HFFc6 (cell line): ENCODE measurements at regions not wholly inside any gene's neighbourhood (a gene's known extent, or its start where the extent isn't known, plus 50 kb on each side); places are given as distances from the start of the nearest gene placed in this dataset.

Experiments used
- DNase-seq: peaks from one replicate; pipeline ENCODE4 v3.0.0-alpha.2; 2018
- H3K27ac Mint-ChIP-seq: 2 replicates; pipeline ENCODE4 v1.8.0; 2020; ENCODE audit warnings: mild to moderate bottlenecking, mixed read lengths
- H3K27me3 Mint-ChIP-seq: 2 replicates; pipeline ENCODE4 v1.8.0; 2021; ENCODE audit warnings: mild to moderate bottlenecking, moderate library complexity, mixed read lengths; ENCODE audit not compliant: insufficient read depth
- H3K36me3 Mint-ChIP-seq: 2 replicates; pipeline ENCODE4 v1.8.0; 2021; ENCODE audit warnings: low read depth, mixed read lengths
- H3K4me1 Mint-ChIP-seq: 2 replicates; pipeline ENCODE4 v1.8.0; 2020; ENCODE audit warnings: low read depth, mixed read lengths
- H3K4me3 Mint-ChIP-seq: 2 replicates; pipeline ENCODE4 v1.8.0; 2020; ENCODE audit warnings: mild to moderate bottlenecking, moderate library complexity, mixed read lengths
- H3K9me3 Mint-ChIP-seq: 2 replicates; pipeline ENCODE4 v1.8.0; 2020; ENCODE audit warnings: mild to moderate bottlenecking, mixed read lengths
- CTCF ChIP-seq: fragments of 200-600 bp; sonication (generic); IDR thresholded peaks from 2 replicates; pipeline ENCODE4 v1.5.0; 2021; ENCODE audit warnings: antibody characterized with exemption, mild to moderate bottlenecking

GRCh38 chr7:115116773-115117715, 195.2 kb downstream of the MDFIC start:
- TF ChIP-seq CTCF, result no peak
- H3K27ac Mint-ChIP-seq, result no peak overlapping the region
- H3K4me3 Mint-ChIP-seq, result no peak overlapping the region
- H3K36me3 Mint-ChIP-seq, result no peaks in the 10 kb centered on the region
- DNase-seq, result no peak
- H3K27me3 Mint-ChIP-seq, result no peaks in the 10 kb centered on the region
- H3K4me1 Mint-ChIP-seq, result no peaks in the 10 kb centered on the region
- no peaks in the 10 kb centered on the region for H3K9me3 Mint-ChIP-seq

- Mint-ChIP-seq H3K4me3 (no peak overlapping the region), H3K27ac (no peak overlapping the region), H3K36me3 (no peaks in the 10 kb centered on the region), H3K4me1 (no peaks in the 10 kb centered on the region), H3K27me3 (no peaks in the 10 kb centered on the region), H3K9me3 (no peaks in the 10 kb centered on the region)
- DNase-seq, result no peak
- TF ChIP-seq CTCF, result no peak
Observed at GRCh38 chr7:115113776-115114175, 191.9 kb downstream of the MDFIC start.

- Mint-ChIP-seq H3K4me3 (no peak overlapping the region), H3K27me3 (no peaks in the 10 kb centered on the region), H3K4me1 (no peaks in the 10 kb centered on the region), H3K27ac (no peak overlapping the region), H3K36me3 (no peaks in the 10 kb centered on the region), H3K9me3 (no peaks in the 10 kb centered on the region)
- DNase-seq, result no peak
- TF ChIP-seq CTCF, result no peak
Observed at GRCh38 chr7:115113131-115113530, 191.2 kb downstream of the MDFIC start.

- no peaks in the 10 kb centered on the region for H3K4me1 Mint-ChIP-seq
- no peak for DNase-seq
- H3K4me3 Mint-ChIP-seq, result no peak overlapping the region
- H3K36me3 Mint-ChIP-seq, result no peaks in the 10 kb centered on the region
- H3K27me3 Mint-ChIP-seq, result no peaks in the 10 kb centered on the region
- no peaks in the 10 kb centered on the region for H3K9me3 Mint-ChIP-seq
- TF ChIP-seq CTCF, result no peak
- no peak overlapping the region for H3K27ac Mint-ChIP-seq
Observed at GRCh38 chr7:115110523-115110922, 188.6 kb downstream of the MDFIC start.

GRCh38 chr7:115106316-115106715, 184.4 kb downstream of the MDFIC start:
- H3K4me3 Mint-ChIP-seq, result no peak overlapping the region
- no peaks in the 10 kb centered on the region for H3K27me3 Mint-ChIP-seq
- H3K36me3 Mint-ChIP-seq, result no peaks in the 10 kb centered on the region
- no peak for TF ChIP-seq CTCF
- no peaks in the 10 kb centered on the region for H3K9me3 Mint-ChIP-seq
- no peak overlapping the region for H3K27ac Mint-ChIP-seq
- no peak for DNase-seq
- H3K4me1 Mint-ChIP-seq, result peaks cover 9% of the 10 kb centered on the region
